NCI-H2196 treated with DMSO at 0.1 percent for 48 hours (cell line): ENCODE measurements at regions not wholly inside any gene's neighbourhood (a gene's known extent, or its start where the extent isn't known, plus 50 kb on each side); places are given as distances from the start of the nearest gene placed in this dataset.
"Not testable (repeated sequence)": the region's sequence is repeated elsewhere in the genome, so short reads cannot be mapped to it uniquely, and the experiment has no call there.

Source experiments
- DNase-seq: peaks from one replicate; lab custom pipeline; 2025; ENCODE audit not compliant: unreplicated experiment; lab: John Stamatoyannopoulos, UW

GRCh38 chrX:44096666-44097065 lies 123.5 kb upstream of the NDP start:
- no peak for DNase-seq

DNA sequence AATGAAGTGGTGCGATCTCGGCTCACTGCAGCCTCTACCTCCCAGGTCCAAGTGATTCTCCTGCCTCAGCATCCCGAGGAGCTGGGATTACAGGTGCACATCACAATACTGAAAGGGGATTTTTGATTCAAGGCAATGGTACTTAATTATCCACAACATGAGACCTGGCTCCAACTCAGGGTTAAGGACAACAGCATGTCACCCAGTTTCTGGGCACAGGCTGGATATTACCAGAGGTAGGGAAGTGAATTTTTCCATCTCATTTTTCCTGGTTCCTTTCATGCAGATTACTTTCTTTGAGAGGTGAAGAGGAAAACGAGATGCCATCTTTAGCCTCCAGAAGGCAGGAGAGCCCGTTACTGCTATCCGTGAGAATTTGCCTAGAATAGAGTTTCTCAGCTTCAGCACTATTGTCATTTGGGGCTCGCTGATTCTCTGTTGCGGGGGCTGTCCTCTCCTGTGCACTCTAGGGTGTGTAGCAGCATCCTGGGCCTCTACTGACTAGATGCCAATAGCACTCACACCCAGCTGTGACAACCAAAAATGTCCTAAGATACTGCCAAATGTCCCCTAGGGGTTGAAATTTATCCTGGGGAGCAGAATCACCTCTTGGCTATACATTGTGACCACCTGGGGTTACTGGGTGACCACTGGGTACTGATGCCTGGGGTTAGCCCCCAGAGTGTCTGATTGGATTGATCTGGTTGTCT lies 121.8 kb upstream of the NDP start:
- no peak for DNase-seq

- no peak for DNase-seq
Measured at GRCh38 chrX:44093431-44093830, 120.2 kb upstream of the NDP start.

DNA sequence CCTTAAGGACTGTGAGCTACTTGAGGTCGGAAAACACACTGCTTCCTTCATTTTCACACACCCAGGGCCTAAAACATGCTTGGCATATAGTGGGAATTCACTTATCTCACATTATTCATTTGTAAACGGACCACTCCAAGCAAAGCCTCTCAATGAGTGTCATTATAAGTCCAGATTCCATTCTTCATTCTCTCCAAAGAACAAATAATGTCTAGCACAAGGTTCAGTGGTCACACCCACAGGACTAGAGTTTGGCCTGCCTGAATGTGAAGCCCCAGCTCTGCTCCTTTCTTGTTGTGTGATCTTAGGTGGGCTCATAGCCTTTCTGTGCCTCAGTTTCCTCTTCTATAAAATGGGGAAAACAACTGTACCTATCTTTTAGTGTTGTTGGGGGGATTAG lies 119.6 kb upstream of the NDP start:
- DNase-seq, result no peak

- no peak for DNase-seq
Measured at GRCh38 chrX:44088510-44089144, 115.4 kb upstream of the NDP start.

GRCh38 chrX:44085209-44085608 lies 112.0 kb upstream of the NDP start:
- no peak for DNase-seq

- DNase-seq, result no peak
Measured at GRCh38 chrX:44082829-44083228, 109.6 kb upstream of the NDP start.

DNA sequence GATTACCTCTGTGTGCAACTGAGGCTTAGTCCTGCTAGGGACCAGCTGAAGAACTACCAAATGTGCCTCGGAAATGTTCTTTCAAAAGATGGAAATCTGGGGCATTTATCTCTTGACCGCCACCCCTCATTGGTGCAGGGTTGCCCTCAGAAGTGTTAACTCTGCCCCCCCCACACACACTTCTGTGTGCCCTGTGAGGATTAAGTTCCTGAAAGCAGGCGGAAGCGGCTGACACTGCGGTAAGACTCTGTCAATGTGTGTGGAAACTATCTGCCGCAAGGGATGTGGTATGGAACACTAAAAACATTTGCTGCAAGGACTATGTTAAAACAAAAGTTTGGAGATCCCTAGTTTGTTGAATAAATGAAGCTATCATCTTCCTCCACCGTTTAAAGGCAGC lies 106.9 kb upstream of the NDP start:
- DNase-seq, result no peak

GRCh38 chrX:44072631-44073030 lies 99.4 kb upstream of the NDP start:
- DNase-seq, result no peak

DNA sequence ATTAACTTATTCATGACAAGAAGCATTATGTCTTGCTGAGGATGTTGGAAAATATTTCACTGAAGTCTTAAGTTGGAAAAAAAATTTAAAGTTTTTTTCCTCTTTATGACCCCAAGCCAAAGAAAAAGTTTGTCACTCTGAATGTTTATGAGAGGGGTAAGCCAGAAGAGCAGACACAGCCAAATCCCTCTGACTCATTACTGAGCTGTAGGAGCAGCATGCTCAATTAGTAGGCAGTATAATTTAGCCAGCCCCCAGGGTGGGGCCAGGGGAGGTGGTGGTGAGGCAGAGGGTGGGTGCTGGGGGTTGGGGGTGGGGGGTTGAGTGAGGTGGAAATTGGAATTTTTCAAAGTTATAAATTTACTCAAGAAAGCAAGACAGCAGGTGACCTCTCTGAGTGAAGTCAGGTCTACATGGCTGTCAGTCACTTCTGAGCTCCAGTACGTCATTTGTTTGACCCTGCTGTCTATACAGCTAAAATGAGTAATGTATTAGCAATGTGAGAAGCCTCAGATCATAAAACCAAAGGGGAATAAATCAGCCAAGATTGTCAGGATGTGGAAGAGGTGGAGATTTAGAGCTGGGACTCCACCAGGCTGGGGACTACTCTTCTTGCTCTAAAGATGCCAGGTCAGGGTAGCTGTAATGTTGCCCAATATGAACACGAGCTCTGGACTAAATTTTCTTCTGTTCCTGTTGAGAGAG lies 98.8 kb upstream of the NDP start:
- DNase-seq, result no peak

DNA sequence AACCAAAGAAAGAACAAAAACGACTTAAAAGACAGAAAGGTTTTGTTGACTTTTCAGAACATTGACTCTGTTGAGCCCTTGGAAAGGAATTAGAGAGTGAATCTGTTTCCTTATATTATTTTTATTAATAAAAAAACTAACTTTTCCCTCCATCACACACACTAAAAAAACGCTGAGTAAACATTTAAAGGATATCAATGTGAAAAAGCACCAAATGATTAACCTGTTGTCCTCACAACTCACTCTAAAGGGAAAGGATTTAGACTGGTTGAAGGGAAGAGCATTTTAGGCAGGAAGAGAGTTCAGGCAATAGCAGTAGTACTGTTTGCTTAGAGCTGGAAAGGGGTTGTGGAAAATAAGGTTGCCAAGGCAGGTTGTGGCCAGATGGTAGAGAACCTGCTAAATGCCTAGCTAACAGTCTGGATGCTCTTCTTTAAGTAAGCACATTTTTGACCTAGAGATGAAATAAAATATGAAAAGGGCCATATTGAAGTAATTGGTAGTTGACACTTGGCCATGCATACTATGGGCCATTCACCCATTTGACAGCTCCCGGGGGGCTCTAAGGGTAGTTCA lies 98.0 kb upstream of the NDP start:
- DNase-seq, result no peak

DNA sequence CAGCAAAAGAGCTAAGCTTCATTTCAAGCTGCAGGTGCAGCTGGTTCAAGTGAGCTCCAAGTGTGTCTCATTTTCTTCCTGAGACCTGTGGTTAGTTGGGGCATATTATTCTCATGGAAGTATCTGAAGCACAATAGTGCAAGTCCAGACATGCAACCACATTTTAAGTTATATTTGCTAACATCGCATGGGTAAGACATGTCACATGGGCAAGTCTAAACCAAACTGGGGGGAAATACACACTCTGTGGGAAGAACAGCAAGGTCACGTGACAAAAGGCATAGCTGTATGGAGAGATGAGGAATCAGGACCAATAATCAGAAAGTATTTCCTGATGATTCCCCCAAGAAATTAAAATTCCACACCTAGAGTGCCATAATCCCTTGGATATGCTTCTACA lies 94.9 kb upstream of the NDP start:
- DNase-seq, result no peak

GRCh38 chrX:44063606-44064005 lies 90.4 kb upstream of the NDP start:
- DNase-seq, result no peak

- DNase-seq, result no peak
Measured at GRCh38 chrX:44062840-44063239, 89.7 kb upstream of the NDP start.

GRCh38 chrX:44061968-44062614 lies 88.9 kb upstream of the NDP start:
- DNase-seq, result no peak

DNA sequence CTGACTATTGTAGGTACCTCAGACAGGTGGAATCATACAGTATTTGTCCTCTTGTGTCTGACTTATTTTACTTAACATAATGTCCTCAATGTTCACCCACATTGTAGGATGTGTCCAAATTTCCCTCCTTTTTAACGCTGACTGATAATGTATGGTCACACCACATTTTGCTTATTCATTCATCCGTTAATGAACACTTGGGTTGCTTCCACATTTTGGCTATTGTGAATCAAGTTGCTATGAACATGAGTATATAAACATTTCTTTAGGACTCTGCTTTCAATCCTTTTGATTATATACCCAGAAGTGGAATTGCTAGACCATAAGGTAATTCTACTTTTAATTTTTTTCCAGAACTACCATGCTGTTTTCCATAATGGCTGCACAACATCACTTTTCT lies 87.0 kb upstream of the NDP start:
- no peak for DNase-seq

DNA sequence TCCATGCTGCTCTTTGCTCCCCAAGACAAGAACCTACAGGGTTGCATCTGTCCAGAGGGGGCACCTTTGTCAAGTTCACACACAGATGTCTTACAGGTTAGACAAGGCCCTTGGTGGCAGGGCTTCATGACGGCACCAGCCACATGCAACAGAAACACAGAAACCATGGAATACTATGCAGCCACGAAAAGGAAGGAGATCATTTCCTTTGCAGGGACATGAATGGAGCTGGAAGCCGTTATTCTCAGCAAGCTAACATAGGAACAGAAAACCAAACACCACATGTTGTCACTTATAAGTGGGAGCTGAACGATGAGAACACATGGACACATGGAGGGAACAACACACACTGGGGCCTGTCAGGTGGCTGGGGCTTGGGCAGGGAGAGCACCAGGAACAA lies 85.1 kb upstream of the NDP start:
- no peak for DNase-seq

- DNase-seq, result no peak
Measured at GRCh38 chrX:44055638-44056037, 82.4 kb upstream of the NDP start.

DNA sequence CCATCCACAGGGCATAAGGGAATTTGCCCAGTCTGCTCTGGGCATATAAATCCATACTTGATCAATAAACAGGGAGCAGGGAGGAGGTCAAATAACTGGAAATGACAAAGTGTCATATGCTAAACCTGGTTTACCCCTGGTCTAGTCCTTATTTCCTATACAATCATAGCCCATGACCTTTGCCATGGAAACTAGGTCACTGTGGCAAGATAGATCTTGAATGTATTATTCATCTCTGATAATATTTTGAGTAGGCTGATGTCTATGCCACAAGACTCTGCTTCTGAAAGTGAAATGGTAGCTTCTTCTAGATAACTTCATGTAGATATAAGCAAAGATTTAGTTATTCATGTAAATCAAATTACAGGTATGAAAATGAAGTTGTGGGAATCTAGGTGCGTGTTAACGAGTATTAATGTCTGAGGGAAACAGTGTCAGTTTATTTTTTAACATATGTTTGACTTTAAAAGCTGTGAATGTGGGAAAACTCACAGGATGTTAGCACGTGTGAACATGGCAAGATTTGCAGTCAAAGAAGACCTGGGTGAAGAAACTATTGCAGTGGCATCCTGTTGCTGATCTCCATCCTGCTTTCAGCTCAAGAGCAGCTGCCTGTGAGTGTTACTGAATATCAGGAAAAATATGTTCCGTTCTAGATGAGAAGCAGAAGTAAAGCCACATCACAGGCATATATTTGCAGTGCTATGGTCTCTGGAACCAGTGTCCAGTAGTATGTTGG lies 81.8 kb upstream of the NDP start:
- no peak for DNase-seq

GRCh38 chrX:44045106-44045505 lies 71.9 kb upstream of the NDP start:
- DNase-seq, result not testable (repeated sequence)

- DNase-seq, result no peak
Measured at GRCh38 chrX:44043496-44043895, 70.3 kb upstream of the NDP start.
